Central memory CD8-positive, alpha-beta T cell (primary cell): ENCODE measurements at regions not wholly inside any gene's neighbourhood (a gene's known extent, or its start where the extent isn't known, plus 50 kb on each side); places are given as distances from the start of the nearest gene placed in this dataset.
"Not testable (repeated sequence)": the region's sequence is repeated elsewhere in the genome, so short reads cannot be mapped to it uniquely, and the experiment has no call there.

Experiments
- ATAC-seq: fragments of 150-1000 bp; cut with Tn5 transposase; replicated peaks from 2 replicates; pipeline ENCODE4 v1.10.0; 2022; ENCODE audit warnings: mild to moderate bottlenecking, moderate FRiP score, moderate number of reproducible peaks; ENCODE audit not compliant: poor library complexity, severe bottlenecking; ENCODE audit errors: extremely low read depth
- DNase-seq, 2 donors: peaks; one replicate each; pipeline ENCODE4 v3.0.0; 2021; ENCODE audit warnings: low spot score in 2 of 2
- H3K27ac Mint-ChIP-seq: one replicate; pipeline ENCODE4 v1.8.0; 2022; ENCODE audit warnings: low read depth, mild to moderate bottlenecking, moderate library complexity, mixed read lengths
- H3K27me3 Mint-ChIP-seq: one replicate; pipeline ENCODE4 v1.8.0; 2022; ENCODE audit warnings: mixed read lengths
- H3K36me3 Mint-ChIP-seq: one replicate; pipeline ENCODE4 v1.8.0; 2022; ENCODE audit warnings: mild to moderate bottlenecking, moderate library complexity, mixed read lengths; ENCODE audit not compliant: insufficient read depth
- H3K4me1 Mint-ChIP-seq: one replicate; pipeline ENCODE4 v1.8.0; 2022; ENCODE audit warnings: mixed read lengths
- H3K4me3 Mint-ChIP-seq: one replicate; pipeline ENCODE4 v1.8.0; 2022; ENCODE audit warnings: mild to moderate bottlenecking, moderate library complexity, mixed read lengths
- H3K9me3 Mint-ChIP-seq: one replicate; pipeline ENCODE4 v1.8.0; 2022; ENCODE audit warnings: mixed read lengths

DNA sequence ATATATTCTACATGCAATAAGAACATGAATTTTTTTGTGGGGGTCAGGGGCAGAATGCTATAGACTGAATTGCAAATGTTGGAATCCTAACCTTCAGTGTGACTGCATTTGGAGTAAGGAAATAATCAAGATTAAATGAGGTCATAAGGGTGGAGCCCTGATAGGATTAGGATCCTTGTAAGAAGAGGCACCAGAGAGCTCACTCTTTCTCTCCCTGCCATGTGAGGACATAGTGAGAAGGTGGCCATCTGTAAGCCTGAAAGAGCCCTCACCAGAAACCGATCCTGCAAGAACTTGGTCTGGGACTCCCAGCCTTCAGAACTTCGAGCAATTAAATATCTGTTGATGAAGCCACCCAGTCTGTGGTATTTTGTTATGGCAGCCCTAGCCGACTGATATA is 70.3 kb upstream of the SOX13 start:
- DNase-seq (no peak), ATAC-seq (no peak)
- Mint-ChIP-seq H3K27me3 (peaks cover 25% of the 10 kb centered on the region), H3K4me1 (peaks cover 8% of the 10 kb centered on the region), H3K9me3 (no peaks in the 10 kb centered on the region), H3K36me3 (no peaks in the 10 kb centered on the region), H3K27ac (no peak overlapping the region), H3K4me3 (no peak overlapping the region)

DNA sequence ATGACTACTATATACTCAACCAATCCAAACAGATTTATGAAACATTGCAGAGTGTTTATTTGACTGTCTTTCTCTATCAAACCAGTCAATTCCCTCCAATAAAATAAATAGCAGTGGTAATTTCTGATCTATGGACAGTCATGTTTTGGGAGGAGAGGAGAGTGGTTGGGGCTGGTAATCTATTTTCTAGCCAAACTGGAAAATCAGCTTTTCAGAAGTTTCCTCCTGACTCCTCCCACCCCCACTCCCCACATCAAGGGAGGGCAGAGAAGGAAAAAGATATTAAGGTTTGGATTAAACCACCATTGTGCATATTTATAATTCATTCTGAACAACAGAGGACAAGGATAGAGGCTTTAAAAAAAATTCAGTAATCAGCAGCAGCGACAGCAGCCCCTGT is 69.4 kb upstream of the SOX13 start:
- DNase-seq (no peak), ATAC-seq (no peak)
- Mint-ChIP-seq H3K9me3 (no peaks in the 10 kb centered on the region), H3K4me3 (no peak overlapping the region), H3K27ac (no peak overlapping the region), H3K4me1 (peaks cover 8% of the 10 kb centered on the region), H3K36me3 (no peaks in the 10 kb centered on the region), H3K27me3 (peaks cover 22% of the 10 kb centered on the region)

DNA sequence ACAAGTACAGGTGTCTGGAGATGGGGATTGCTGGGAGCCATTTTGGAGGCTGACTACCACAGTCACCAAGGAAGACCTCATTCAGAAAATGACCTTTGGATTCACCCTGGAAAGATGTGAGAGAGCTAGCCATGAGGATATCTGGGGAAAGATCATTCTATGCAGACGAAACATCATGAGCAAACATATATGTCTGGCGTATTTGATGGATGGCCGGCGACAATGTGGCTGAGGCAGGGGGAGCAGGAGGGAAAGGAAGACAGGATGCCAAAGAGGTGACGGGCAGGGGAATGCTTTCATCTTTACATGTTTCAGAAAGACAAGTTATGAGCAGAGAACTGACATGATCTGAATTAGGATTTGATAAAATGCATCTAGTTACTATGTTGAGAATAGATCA is 61.5 kb upstream of the SOX13 start:
- Mint-ChIP-seq H3K27me3 (peaks cover 3% of the 10 kb centered on the region), H3K4me3 (no peak overlapping the region)
- no peak for DNase-seq

DNA sequence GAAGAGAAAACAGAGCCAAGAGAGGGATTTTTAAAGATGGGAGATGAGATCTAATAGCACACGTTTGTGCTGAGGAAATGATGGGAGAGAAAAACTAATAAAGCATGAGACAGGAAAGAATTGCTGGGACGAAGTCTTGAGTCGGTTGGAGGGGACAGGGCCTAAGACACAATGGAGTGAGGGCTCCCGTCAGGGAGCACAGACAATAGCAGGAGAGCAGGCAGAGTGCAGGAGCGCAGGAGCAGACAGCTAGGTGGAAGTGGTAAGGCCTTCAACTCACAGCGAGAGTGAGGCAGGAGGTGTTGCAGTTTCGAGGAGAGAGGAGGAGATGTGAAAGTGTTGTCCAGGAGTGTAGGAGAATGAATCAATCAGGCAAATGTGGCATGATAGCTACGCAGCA is 59.9 kb upstream of the SOX13 start:
- Mint-ChIP-seq H3K27me3 (no peaks in the 10 kb centered on the region), H3K9me3 (no peaks in the 10 kb centered on the region), H3K27ac (no peak overlapping the region), H3K4me3 (no peak overlapping the region), H3K4me1 (no peaks in the 10 kb centered on the region), H3K36me3 (no peaks in the 10 kb centered on the region)
- ATAC-seq (no peak), DNase-seq (no peak)

More for the DNA sequence above, 61.5 kb upstream of the SOX13 start:
- Mint-ChIP-seq H3K4me1 (no peaks in the 10 kb centered on the region), H3K27ac (no peak overlapping the region), H3K36me3 (no peaks in the 10 kb centered on the region), H3K9me3 (no peaks in the 10 kb centered on the region)
- ATAC-seq: no peak

DNA sequence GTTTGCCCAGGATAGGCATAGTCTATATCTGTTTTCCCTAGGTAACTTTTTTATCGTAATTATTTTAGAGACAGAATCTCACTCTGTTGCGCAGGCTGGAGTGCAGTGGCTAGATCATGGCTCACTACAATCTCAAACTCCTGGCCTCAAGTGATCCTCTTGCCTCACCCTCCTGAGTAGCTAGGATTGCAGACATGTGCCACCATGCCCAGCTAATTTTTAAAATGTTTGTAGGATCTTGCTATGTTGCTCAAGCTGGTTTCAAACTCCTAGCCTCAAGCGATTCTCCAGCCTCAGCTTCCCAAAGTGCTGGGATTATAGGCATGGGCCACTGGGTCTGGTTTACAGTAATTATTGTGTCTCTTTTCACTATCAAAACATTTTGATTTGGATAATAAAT is 58.6 kb upstream of the SOX13 start:
- ATAC-seq (no peak), DNase-seq (no peak)
- Mint-ChIP-seq H3K27me3 (no peaks in the 10 kb centered on the region), H3K9me3 (no peaks in the 10 kb centered on the region), H3K4me3 (no peak overlapping the region), H3K36me3 (no peaks in the 10 kb centered on the region), H3K4me1 (no peaks in the 10 kb centered on the region), H3K27ac (no peak overlapping the region)

DNA sequence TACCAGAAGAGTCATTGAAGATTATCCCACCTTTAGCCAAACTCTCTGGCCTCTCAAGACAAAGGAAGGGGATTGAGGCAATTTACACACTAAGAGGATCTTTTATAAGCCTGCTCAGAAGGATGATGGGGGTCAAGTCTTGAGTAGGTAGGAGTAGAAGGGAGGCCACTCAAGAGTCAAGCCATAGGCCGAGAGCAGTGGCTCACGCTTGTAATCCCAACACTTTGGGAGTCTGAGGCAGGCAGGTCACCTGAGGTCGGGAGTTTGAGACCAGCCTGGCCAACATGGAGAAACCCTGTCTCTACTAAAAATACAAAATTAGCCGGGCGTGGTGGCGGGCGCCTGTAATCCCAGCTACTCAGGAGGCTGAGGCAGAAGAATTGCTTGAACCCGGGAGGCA is 58.0 kb upstream of the SOX13 start:
- not testable (repeated sequence) for DNase-seq, H3K4me1 Mint-ChIP-seq, H3K27ac Mint-ChIP-seq, H3K27me3 Mint-ChIP-seq, H3K4me3 Mint-ChIP-seq, ATAC-seq, H3K9me3 Mint-ChIP-seq, H3K36me3 Mint-ChIP-seq

- H3K9me3 Mint-ChIP-seq: no peaks in the 10 kb centered on the region
- no peak overlapping the region for H3K4me3 Mint-ChIP-seq
- no peaks in the 10 kb centered on the region for H3K36me3 Mint-ChIP-seq
- no peak for DNase-seq
- H3K27ac Mint-ChIP-seq: no peak overlapping the region
- no peak for ATAC-seq
- H3K27me3 Mint-ChIP-seq: no peaks in the 10 kb centered on the region
- no peaks in the 10 kb centered on the region for H3K4me1 Mint-ChIP-seq
Observed at GRCh38 chr1:204017032-204017431, 55.9 kb upstream of the SOX13 start.

GRCh38 chr1:204018460-204018859 is 54.5 kb upstream of the SOX13 start:
- Mint-ChIP-seq H3K36me3 (no peaks in the 10 kb centered on the region), H3K9me3 (no peaks in the 10 kb centered on the region), H3K4me3 (no peak overlapping the region), H3K4me1 (no peaks in the 10 kb centered on the region), H3K27ac (no peak overlapping the region), H3K27me3 (no peaks in the 10 kb centered on the region)
- ATAC-seq (no peak), DNase-seq (no peak)
